ENCODE measurements at regions not wholly inside any gene's neighbourhood (a gene's known extent, or its start where the extent isn't known, plus 50 kb on each side); places are given as distances from the start of the nearest gene placed in this dataset.

- Histone ChIP-seq H3K36me3 (ENCODE audit: control insufficient read depth, insufficient read depth, low read length) (no peaks in the 10 kb centered on the region), H3K27me3 (ENCODE audit: control insufficient read depth, insufficient read depth, low read length) (no peaks in the 10 kb centered on the region), H3K4me3 (ENCODE audit: low read depth, low read length) (no peak overlapping the region)
- CTCF ChIA-PET: no interaction called here
- no peak for TF ChIP-seq CTCF (IDR thresholded peaks at IDR 0.05; ENCODE audit: insufficient read depth, low read depth, low read length)
- DNase-seq (ENCODE audit: low read depth): no peak
- POLR2A ChIA-PET: no interaction called here
Measured at GRCh38 chr1:101603726-101604125, 366.9 kb downstream of the S1PR1 start.

- no peak overlapping the region for H3K4me3 ChIP-seq (ENCODE audit: low read depth, low read length)
- H3K36me3 ChIP-seq (ENCODE audit: control insufficient read depth, insufficient read depth, low read length): no peaks in the 10 kb centered on the region
- no peaks in the 10 kb centered on the region for H3K27me3 ChIP-seq (ENCODE audit: control insufficient read depth, insufficient read depth, low read length)
- CTCF ChIA-PET: no interaction called here
- POLR2A ChIA-PET: no interaction called here
- TF ChIP-seq CTCF (IDR thresholded peaks at IDR 0.05; ENCODE audit: insufficient read depth, low read depth, low read length): no peak
- DNase-seq (ENCODE audit: low read depth): no peak
Measured at GRCh38 chr1:101605878-101606277, 369.1 kb downstream of the S1PR1 start.

- no peak overlapping the region for H3K4me3 ChIP-seq (ENCODE audit: low read depth, low read length)
- no peaks in the 10 kb centered on the region for H3K27me3 ChIP-seq (ENCODE audit: control insufficient read depth, insufficient read depth, low read length)
- ChIA-PET POLR2A (no interaction called here), CTCF (no interaction called here)
- H3K36me3 ChIP-seq (ENCODE audit: control insufficient read depth, insufficient read depth, low read length): no peaks in the 10 kb centered on the region
- DNase-seq (ENCODE audit: low read depth): no peak
- TF ChIP-seq CTCF (IDR thresholded peaks at IDR 0.05; ENCODE audit: insufficient read depth, low read depth, low read length): no peak
Measured at GRCh38 chr1:101613546-101613945, 376.7 kb downstream of the S1PR1 start.

GRCh38 chr1:101618900-101619299 is 377.8 kb downstream of the OLFM3 start:
- ChIA-PET CTCF (no interaction called here), POLR2A (no interaction called here)
- H3K27me3 ChIP-seq (ENCODE audit: control insufficient read depth, insufficient read depth, low read length): no peaks in the 10 kb centered on the region
- no peaks in the 10 kb centered on the region for H3K36me3 ChIP-seq (ENCODE audit: control insufficient read depth, insufficient read depth, low read length)
- TF ChIP-seq CTCF (IDR thresholded peaks at IDR 0.05; ENCODE audit: insufficient read depth, low read depth, low read length): no peak
- no peak overlapping the region for H3K4me3 ChIP-seq (ENCODE audit: low read depth, low read length)
- DNase-seq (ENCODE audit: low read depth): no peak

- H3K4me3 ChIP-seq (ENCODE audit: low read depth, low read length): no peak overlapping the region
- H3K36me3 ChIP-seq (ENCODE audit: control insufficient read depth, insufficient read depth, low read length): no peaks in the 10 kb centered on the region
- ChIA-PET CTCF (no interaction called here), POLR2A (no interaction called here)
- TF ChIP-seq CTCF (IDR thresholded peaks at IDR 0.05; ENCODE audit: insufficient read depth, low read depth, low read length): no peak
- no peak for DNase-seq (ENCODE audit: low read depth)
- no peaks in the 10 kb centered on the region for H3K27me3 ChIP-seq (ENCODE audit: control insufficient read depth, insufficient read depth, low read length)
Measured at GRCh38 chr1:101632548-101633272, 364.0 kb downstream of the OLFM3 start.
